ENCODE measurements at regions not wholly inside any gene's neighbourhood (a gene's known extent, or its start where the extent isn't known, plus 50 kb on each side); places are given as distances from the start of the nearest gene placed in this dataset.
A peak's percentile ranks its signal among the peaks of the same experiment; 100 is the strongest.

- H3K27ac ChIP-seq: no peak overlapping the region
- no peaks in the 10 kb centered on the region for H3K27me3 ChIP-seq
- H3K4me1 Mint-ChIP-seq: peaks cover 33% of the 10 kb centered on the region
- no peaks in the 10 kb centered on the region for H3K9me3 Mint-ChIP-seq
- no peak overlapping the region for H3K9ac ChIP-seq
- H3K4me3 ChIP-seq: no peak overlapping the region
- no peaks in the 10 kb centered on the region for H3K79me2 ChIP-seq (ENCODE audit: low read depth)
- no peaks in the 10 kb centered on the region for H3K4me1 ChIP-seq
- peaks cover 7% of the 10 kb centered on the region for H3K27me3 Mint-ChIP-seq (ENCODE audit: insufficient read depth, low read depth)
- no peaks in the 10 kb centered on the region for H3K9me3 ChIP-seq (ENCODE audit: low read depth)
- H3K36me3 Mint-ChIP-seq: no peaks in the 10 kb centered on the region
- no peaks in the 10 kb centered on the region for H3F3A ChIP-seq (ENCODE audit: low read depth)
- no peak overlapping the region for H3K4me3 Mint-ChIP-seq
- no peak overlapping the region for H3K4me2 ChIP-seq
- H4K20me1 ChIP-seq (ENCODE audit: low read depth): no peaks in the 10 kb centered on the region
- TF ChIP-seq, protein P1, sequence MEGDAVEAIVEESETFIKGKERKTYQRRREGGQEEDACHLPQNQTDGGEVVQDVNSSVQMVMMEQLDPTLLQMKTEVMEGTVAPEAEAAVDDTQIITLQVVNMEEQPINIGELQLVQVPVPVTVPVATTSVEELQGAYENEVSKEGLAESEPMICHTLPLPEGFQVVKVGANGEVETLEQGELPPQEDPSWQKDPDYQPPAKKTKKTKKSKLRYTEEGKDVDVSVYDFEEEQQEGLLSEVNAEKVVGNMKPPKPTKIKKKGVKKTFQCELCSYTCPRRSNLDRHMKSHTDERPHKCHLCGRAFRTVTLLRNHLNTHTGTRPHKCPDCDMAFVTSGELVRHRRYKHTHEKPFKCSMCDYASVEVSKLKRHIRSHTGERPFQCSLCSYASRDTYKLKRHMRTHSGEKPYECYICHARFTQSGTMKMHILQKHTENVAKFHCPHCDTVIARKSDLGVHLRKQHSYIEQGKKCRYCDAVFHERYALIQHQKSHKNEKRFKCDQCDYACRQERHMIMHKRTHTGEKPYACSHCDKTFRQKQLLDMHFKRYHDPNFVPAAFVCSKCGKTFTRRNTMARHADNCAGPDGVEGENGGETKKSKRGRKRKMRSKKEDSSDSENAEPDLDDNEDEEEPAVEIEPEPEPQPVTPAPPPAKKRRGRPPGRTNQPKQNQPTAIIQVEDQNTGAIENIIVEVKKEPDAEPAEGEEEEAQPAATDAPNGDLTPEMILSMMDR (IDR thresholded peaks at IDR 0.05): no peak
- no peak for TF ChIP-seq EZH2phosphoT487 (IDR thresholded peaks at IDR 0.05)
- peak overlapping the region; percentile 63 for H2AFZ ChIP-seq (replicated peaks)
- no peak overlapping the region for H3K27ac Mint-ChIP-seq
- DNase-seq (ENCODE audit: low spot score): peak; percentile 15
- no peaks in the 10 kb centered on the region for H3K36me3 ChIP-seq
Measured at GRCh38 chr11:134644476-134645456, 232.7 kb upstream of the B3GAT1 start.

DNA sequence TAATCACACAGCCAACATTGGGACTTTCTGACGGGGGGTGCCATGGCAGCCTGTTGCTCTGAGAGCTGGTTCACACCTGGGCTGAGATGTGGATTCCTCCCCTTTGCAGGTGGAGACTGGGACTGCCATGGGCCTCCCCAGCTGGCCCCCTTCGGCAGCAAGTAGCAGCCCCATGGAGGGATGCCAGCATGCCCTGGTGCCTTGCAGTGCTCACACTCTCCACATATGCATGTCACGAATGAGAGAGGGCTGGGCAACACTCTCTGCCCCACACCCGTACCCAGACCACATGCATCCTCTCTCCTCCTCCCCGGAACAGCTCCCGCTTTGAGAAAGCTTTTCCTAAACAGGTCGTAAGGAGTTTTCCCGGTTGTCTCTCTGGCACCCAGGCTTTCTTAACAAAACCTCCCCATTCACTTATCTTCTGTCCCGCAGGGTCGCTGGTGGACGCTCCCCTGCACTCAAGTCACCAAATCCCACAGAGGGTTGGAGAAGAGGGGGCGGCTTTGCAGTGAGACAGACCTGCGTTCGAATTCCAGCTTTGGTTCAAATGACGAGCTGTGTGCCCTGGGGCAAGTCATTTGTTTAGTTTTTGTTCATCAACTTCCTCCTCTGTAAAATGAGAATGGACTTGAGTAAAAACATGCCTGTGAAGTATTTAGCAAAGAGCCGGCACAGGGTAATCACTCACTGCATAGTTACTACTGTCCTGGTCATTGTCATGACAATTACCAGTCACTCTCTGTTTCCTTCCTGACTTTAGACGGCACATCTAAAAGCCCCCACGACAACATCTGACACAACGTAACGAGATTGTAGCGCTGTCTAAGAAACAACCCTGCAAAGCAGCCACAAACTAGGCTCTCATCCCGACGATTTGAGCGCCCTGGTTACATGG is 231.3 kb upstream of the B3GAT1 start:
- no peak for DNase-seq (ENCODE audit: low spot score)
- no peak overlapping the region for H3K4me3 Mint-ChIP-seq
- H3K27ac ChIP-seq: no peak overlapping the region
- peaks cover 33% of the 10 kb centered on the region for H3K4me1 Mint-ChIP-seq
- H3F3A ChIP-seq (ENCODE audit: low read depth): no peaks in the 10 kb centered on the region
- H3K27me3 ChIP-seq: no peaks in the 10 kb centered on the region
- no peak overlapping the region for H3K4me2 ChIP-seq
- H3K9ac ChIP-seq: no peak overlapping the region
- no peaks in the 10 kb centered on the region for H3K4me1 ChIP-seq
- no peaks in the 10 kb centered on the region for H3K79me2 ChIP-seq (ENCODE audit: low read depth)
- peaks cover 9% of the 10 kb centered on the region for H3K27me3 Mint-ChIP-seq (ENCODE audit: insufficient read depth, low read depth)
- no peaks in the 10 kb centered on the region for H3K9me3 Mint-ChIP-seq
- H2AFZ ChIP-seq (replicated peaks): no peak overlapping the region
- H3K36me3 ChIP-seq: no peaks in the 10 kb centered on the region
- TF ChIP-seq EZH2 (IDR thresholded peaks at IDR 0.05): no peak
- no peak for TF ChIP-seq EZH2phosphoT487 (IDR thresholded peaks at IDR 0.05)
- TF ChIP-seq, protein P1 (IDR thresholded peaks at IDR 0.05): no peak
- H3K36me3 Mint-ChIP-seq: no peaks in the 10 kb centered on the region
- H3K9me3 ChIP-seq (ENCODE audit: low read depth): no peaks in the 10 kb centered on the region
- H4K20me1 ChIP-seq (ENCODE audit: low read depth): no peaks in the 10 kb centered on the region
- H3K27ac Mint-ChIP-seq: no peak overlapping the region
- H3K4me3 ChIP-seq: no peak overlapping the region

GRCh38 chr11:134642206-134642605 is 230.2 kb upstream of the B3GAT1 start:
- Mint-ChIP-seq H3K27ac (no peak overlapping the region), H3K4me1 (peaks cover 32% of the 10 kb centered on the region), H3K36me3 (no peaks in the 10 kb centered on the region), H3K4me3 (no peak overlapping the region), H3K9me3 (no peaks in the 10 kb centered on the region), H3K27me3 (ENCODE audit: insufficient read depth, low read depth) (peaks cover 9% of the 10 kb centered on the region)
- Histone ChIP-seq H3K27ac (no peak overlapping the region), H3K79me2 (ENCODE audit: low read depth) (no peaks in the 10 kb centered on the region), H3K36me3 (no peaks in the 10 kb centered on the region), H3K4me2 (no peak overlapping the region), H3K27me3 (no peaks in the 10 kb centered on the region), H2AFZ (replicated peaks) (no peak overlapping the region), H3K4me1 (no peaks in the 10 kb centered on the region), H3F3A (ENCODE audit: low read depth) (no peaks in the 10 kb centered on the region), H3K9me3 (ENCODE audit: low read depth) (no peaks in the 10 kb centered on the region), H3K4me3 (no peak overlapping the region), H3K9ac (no peak overlapping the region), H4K20me1 (ENCODE audit: low read depth) (no peaks in the 10 kb centered on the region)
- no peak for TF ChIP-seq EZH2 (IDR thresholded peaks at IDR 0.05)
- no peak for TF ChIP-seq EZH2phosphoT487 (IDR thresholded peaks at IDR 0.05)
- TF ChIP-seq, protein P1 (IDR thresholded peaks at IDR 0.05): no peak
- DNase-seq (ENCODE audit: low spot score): no peak
